Putamen (tissue), 1 donor: ENCODE measurements at regions not wholly inside any gene's neighbourhood (a gene's known extent, or its start where the extent isn't known, plus 50 kb on each side); places are given as distances from the start of the nearest gene placed in this dataset.

Experiments
- DNase-seq: peaks from one replicate; pipeline ENCODE4 v3.0.0-alpha.2; 2016; ENCODE audit warnings: low spot score

DNA sequence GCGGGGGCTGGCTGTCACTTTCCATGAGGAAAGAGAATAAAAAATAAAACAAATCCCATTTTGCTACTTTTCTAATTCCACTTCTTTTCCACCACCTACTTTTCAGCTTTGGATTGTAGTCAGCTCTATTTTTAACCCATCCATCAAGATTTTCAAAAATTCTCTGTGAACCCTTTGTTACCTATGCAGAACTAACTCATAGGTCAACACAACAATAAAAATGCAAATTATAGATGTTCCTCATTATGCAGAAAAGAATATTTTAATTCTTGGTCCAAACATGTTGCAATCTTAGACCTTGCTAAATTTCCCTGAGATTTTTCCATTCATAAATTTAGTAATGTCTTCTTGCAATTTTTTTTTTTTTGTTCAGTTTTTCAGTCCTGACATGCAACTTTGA lies 454.5 kb downstream of the ADAMTS20 start:
- DNase-seq: no peak

DNA sequence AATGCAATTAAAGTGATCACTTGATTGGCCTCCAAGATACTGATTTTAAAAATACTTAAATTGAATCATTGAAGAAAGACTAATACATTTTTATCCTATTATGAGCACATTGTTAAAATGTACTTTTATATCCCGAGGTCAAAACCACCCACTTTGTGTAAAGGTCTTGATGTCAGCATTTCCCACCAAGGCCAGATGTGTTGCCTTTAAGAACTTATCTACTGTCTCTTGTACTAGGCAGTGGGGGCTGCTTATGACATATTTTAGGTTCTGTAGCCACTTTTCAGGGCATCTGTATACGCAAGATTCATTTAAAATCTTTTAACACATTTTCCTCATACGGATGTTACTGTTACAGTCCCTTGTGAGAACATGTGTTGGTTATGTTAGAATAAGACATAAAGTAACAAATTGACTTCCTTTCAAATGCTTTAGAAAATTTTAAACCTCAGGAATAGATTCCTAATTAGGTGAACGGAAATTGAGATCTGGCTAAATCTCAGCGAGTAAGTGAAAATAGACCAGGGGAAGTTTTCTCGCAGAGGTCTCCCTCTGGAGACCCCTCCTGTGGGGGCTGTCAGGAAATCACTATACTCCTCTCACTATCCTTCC lies 456.2 kb downstream of the ADAMTS20 start:
- DNase-seq: no peak

DNA sequence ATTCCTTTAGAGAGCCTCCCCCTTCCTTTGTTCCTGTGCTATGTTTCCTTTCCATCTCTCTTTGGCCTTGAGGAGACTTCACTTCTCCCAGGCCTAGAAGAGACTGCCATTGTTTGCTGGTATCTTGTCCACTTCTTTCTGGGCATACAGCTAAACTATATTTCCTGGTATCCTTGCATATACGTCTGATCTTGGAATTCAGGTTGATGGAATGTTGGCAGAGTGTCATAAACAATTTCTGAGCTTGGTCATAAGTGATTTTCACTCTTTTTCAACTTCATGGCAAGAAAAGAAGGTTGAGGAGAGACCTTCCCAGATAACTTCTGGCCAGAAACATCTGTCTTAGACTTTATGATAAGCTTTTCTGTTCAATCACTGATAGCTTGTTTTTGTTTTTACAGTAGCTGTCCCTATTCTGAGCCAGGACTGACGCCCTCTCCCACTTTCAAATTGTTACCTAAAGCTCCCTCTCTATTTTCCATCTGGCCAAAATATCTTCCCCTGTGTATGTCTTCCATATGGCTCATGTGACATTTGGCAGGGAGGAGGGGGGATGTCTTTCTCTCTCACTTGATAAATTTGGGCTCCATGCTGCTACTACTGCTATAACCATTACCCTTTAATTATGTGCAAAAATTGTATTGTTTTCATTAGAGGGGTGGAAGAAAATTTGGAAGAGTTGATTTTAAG lies 457.0 kb downstream of the ADAMTS20 start:
- DNase-seq: no peak

DNA sequence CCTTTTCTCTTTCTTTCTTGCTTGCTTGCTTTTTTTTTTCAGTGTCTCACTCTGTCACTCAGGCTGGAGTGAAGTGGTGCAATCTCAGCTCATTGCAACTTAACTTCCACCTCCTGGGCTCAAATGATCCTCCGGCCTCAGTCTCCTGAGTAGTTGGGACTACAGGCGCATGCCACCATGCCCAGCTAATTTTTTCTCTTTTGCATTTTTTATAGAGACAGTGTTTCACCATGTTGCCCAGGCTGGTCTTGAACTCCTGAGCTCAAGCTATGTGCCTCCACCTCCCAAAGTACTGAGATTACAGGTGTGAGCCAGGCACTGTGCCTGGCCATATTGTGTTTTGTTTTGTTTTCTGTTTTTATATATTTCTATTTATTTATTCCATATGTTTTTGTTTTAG lies 461.0 kb downstream of the ADAMTS20 start:
- no peak for DNase-seq

DNA sequence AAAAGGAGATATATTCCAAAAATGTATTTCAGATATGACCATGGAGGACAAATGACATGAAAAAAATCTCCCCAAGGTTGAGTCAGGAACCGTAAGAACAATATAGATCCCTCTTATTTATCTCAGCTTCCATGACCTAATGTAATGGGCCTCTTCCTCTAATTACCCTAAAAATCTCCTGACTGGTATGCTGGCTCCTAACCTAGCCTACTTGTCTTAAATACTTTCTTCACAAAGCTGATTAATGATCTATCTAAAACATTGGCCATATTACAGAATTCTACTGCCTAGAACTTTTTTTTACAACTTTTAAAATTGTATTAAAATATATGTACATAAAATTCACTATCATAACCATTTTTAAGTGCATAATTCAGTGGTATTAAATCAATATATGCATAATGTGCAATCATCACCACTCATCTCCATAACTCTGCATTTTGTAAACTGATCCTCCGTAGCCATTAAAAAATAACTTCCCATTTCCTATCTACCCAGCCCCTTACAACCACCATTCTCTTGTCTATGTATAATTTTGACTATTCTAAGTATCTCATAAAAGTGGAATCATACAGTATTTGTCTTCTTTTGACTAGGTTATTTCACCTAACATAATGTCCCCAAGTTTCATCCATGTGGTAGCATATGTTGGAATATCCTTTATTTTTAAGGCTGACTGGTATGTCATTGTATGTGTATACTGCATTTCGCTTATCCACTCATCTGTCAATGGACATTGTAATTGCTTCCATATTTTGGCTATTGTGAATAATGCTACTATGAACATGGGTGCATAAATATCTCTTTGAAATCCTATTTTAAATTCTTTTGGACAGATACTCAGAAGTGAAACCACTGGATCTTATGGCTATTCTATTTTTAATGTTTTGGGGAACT lies 464.6 kb downstream of the ADAMTS20 start:
- no peak for DNase-seq

DNA sequence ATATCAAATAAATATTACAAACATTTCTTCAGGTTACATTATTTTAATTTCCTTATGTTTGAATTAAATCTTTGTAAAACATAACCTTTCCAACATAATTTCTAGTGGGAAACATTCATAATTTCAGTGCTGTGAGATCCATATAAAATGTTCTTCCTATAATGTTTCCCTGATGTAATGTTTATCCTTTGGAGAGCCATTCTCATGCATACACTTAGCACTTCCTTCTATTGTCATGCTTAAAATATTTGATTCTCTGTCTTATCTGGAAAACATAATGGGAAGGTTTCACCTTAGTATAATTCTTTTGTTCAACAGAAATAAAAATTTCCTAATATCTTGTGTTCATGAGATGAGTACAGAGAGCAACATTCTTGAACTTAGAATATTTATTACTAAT lies 472.5 kb downstream of the ADAMTS20 start:
- DNase-seq: no peak

DNA sequence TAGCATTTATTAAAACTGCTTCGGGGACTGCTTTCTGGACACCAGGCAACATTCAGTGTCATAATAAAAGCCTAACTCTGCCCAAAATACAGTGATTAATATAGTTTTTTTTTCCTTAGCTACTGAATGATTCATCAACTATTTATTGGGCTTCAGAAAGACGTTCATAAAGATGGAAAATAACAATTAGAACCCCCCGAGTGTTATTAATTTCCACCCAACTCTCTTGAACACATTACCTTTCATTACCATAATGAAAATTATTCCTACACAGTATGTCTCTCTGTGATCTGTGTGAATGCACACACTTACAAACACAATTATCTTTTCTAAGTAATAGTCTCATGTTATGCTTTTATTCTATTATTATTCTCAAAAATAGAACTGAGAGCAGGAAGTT lies 473.0 kb downstream of the ADAMTS20 start:
- DNase-seq: no peak

DNA sequence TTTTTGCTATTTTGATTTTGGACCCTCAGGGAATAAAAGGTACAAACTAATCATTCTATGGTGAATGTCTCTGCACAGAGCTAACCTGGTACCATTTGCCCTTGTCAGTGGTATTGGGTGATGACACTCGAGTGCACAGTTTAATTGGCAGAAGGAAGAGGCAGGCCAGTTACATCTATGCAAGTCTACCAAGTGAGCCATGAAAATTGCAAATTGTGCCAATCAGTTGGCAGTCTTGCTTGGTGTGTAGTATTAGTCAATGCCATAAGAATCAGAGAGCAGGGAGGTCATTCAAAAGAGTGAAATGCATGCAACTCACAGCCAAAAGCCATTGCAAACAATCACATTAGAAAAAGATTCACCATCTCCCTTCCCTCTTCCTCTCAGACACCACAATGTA lies 479.6 kb downstream of the ADAMTS20 start:
- no peak for DNase-seq

DNA sequence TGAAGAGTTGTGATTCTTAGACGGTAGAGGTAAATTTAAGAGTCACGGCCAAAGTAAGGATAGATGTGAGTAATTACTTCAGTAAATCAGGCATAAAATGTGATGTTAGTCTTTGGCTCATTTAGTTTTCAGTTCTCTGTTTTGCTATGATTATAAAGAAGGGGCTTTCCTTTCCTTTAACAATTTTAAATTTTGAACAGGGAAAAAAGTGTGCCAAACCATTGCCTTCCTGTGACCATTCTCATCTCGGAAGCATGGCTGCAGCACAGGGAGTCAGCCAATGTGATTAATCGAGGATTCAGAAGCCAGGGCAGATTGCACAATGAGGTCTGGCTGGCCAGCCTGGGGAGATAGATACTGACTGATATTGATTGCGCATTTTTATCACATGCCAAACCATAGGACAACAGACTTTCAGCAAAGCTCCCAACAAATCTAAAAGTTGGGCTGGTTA lies 480.2 kb upstream of the PRICKLE1 start:
- no peak for DNase-seq

DNA sequence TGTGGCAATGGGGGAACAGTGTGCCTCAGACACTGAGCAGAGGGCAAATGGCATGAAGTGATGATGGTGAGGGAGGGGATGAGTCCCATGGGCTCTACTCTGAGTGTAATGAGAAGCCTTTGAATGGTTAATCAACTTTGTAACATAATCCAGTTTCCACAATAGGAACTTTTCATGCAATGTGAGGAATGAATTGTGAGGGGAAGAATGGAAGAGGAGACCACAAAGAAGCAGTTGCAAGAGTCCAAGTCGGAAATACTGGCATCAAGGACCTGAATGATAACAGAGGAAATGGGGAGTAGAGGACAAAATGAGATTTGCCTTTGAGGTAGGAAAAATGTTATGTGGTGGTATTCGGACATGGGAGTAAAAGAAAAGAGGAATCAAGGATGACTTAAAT lies 476.9 kb upstream of the PRICKLE1 start:
- no peak for DNase-seq

DNA sequence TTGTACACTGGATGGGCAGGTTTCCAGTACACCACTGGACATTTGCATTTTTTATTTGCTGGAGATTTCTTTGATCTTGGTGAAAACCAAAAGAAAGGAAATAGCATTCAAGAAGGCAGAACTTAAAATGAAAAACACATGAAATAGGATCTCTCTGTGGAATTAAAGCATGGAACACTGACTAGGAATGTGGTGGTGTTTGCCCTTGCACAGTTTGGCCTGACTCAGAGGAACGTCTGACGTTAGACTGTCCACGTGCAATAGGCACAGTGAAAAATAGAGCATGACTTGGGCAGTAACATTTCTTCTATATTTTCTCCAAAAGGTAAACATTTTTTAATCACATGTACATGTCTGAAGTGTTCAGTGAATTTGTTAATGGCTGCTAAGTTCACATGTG lies 474.1 kb upstream of the PRICKLE1 start:
- DNase-seq: no peak

DNA sequence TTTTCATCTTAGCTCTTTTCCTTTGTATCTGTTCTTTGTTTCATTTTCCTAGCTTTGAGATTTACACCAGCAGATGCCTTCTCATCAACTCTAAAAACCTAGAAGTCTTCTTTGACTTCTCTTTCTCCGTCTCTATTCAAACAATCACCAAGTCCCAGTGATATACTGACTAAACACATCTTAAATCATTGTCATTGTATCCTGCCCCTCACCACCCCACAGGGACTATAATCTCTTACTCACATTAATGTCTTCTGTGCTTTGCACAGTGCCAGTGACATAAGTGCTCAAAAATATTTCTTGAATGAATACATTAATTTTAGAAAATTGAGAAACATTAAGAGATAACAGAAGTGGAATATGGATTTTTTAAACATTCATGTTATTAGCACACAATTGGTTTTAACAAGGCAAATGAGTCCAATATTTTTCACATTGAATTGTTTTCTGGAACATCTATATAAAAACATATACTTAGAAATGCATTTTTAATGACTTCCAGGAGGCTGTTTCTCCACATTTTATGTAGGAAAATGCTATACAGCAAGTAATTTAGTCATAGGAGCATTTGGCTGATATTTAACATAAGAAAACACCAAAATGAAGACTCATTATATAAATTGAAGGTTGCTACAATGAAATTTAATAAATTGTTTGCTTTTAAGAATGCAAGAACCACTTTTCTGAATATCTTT lies 472.8 kb upstream of the PRICKLE1 start:
- DNase-seq: no peak

DNA sequence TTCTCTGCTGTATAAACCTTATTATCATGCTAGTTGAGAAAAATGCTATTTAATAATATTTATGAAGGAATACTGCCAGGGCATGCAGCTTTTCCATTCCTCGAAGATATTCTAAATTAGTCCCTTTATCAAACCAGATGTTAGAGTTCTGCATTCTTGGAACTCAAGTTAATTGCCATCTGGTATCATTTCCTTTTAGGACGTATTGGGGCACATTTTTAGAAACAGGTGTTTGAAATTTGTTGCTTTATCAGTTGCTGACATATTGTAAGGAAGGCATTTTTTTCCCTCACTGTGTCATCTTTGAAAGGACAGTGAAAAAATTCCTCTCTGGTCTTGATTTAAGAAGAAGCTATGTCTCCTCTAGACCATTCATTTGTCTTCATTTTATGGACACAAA lies 471.2 kb upstream of the PRICKLE1 start:
- no peak for DNase-seq

DNA sequence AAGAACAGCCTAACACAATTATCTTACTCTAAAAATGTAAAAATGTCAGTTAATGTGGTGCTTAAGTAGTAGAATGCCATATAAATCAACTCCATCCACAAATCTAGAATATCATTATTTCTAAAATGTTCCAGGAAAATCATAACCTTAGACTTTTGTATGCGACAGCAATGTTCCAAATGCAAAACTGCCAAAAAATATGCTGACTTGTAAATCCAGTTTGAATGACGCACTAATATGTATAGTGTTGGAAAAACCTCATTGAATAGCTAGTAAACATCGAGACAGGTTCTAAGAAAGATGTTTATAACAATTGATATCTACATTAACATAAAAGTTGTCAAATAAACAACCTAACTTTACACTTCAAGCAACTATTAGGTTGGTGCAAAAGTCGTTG lies 469.1 kb upstream of the PRICKLE1 start:
- no peak for DNase-seq

DNA sequence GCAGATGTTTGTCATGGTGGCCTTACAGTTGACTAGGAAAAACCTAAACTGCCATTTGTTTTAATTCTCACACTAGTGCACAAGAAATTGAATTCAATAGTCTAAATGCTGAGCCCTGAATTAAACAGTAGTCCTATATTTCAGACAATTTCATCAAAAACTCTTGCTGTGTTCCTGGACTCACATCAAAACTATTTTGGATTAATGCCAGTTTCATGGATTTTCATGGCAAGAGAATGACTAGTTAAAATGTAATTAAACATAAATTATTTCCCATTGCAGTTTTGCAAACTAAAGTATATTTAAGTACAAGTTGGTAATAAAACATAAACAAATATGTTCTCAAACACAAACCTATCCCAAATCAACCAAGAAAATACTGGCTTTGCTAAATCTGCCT lies 468.0 kb upstream of the PRICKLE1 start:
- DNase-seq: no peak

DNA sequence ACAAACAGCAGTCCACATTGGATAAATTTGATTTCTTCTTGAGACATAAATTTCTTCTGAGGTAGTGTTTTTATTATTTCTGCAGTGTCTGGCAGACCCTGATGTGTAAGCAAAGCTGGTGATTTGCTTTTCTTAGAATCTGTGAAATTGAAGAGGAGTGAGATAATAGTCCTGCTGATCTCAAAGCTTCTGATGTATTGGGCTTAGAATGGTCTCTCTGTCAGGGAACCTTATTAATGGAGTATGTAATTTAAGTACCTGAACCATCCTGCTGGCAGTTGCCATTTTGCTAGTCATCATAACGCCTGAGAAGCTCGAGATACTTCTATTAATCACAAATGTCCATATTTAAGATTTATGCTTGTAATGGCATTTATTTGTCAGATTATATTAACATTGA lies 464.5 kb upstream of the PRICKLE1 start:
- no peak for DNase-seq

DNA sequence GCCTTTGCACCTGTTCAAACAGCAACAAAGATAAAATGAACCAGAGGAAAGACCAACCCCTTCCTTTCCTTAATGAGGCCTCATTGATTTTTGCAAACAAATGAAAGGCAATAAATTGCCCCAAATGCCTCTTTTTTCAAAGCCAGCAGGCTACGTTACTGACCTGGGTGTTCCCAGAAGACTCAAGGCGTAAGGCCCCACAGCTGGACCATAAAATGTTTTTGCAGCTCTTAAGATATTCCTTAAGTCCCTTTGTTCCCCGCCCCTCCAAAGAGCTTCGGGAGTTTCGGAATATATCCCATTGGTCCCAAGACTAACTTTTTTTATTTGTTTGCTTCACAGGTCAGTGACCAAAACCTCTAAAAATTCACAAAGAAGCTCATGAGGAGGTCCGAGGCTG lies 462.9 kb upstream of the PRICKLE1 start:
- no peak for DNase-seq

DNA sequence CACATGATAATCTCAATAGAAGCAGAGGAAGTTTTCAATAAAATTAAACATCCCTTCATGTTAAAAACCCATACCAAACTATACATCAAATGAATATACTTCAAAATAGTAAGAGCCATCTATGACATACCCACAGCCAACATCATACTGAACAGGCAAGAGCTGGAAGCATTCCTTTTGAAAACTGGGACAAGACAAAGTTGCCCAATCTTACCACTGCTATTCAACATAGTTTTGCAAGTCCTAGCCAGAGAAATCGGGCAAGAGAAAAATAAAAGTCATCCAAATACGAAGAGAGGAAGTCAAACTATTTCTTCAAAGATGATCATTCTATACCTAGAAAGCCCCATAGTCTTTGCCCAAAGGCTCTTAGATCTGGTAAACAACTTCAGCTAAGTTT lies 454.7 kb upstream of the PRICKLE1 start:
- no peak for DNase-seq

DNA sequence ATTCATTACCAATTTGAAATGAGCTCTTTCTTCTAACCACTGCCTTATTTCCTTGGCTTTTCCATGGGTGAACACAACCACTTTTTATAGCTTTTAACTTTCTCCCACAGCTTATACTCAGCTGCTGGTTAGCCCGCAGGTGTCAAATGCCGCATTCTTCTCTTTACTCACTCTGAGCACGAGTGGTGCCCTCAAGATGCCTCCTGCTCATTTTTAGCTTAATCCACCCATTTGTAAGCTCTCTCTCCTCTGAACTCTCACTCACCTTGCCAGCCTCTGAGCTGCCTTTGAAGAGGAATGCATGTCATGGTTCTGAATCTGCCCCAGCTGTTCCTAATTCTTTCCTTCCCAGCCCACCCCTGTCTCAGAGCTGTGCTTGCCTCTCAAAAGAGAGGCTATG lies 449.4 kb upstream of the PRICKLE1 start:
- DNase-seq: no peak

DNA sequence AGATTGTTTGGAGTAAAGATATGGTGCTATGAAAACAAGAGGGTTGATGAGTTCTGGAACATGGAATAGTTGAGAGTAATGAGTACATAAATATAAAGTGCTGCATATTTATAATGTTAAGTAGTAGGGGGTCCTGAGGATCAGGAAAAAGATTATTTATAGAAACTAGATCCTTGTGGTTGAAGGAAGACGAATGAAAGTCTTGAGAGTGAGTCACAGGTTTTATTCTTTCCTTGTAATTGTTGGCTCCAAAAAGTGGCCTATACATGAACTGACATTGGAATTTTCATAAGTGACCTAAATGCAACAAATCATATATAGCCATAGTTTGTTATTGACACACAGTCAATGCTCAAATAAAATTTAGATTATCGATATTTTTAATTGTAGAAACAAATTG lies 440.4 kb upstream of the PRICKLE1 start:
- DNase-seq: no peak

DNA sequence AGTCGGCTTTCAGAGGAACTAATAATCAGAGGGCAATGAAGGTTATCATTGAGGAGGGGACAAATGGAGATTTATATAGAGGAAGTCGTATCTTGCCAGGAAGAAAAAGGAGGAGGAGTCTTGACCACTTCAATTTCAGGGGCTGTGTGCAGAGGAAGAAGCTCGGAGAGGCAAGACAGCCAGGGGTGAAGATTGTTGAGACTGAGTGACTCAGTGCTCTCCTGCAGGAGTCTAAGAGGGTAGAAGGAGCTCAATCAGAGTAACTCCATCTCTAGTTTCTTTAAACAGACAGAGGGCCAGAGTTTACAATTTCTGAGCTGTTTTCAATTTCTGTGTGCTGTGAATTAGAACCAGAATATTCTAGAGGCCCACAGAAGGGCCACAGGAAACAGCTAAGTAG lies 439.3 kb upstream of the PRICKLE1 start:
- no peak for DNase-seq

DNA sequence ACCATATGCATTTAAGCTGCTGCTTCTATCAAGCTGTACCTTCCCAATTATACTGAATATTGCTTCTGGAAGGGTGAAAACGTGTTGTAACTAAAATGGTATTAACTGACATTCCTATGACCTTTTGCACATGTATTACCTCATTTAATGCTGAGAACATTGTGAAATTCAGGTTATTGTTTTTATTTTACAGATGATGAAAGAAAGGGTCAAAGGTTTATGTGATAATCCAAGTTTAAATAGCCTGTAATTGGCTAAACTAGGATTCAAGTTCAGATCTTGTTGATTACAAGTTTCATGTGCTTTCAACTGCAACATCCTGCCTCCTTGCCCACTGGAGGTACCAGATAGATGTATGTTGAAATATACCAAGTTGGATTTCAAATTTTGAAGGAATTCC lies 433.3 kb upstream of the PRICKLE1 start:
- DNase-seq: no peak
